Activated T-cell treated with anti-CD3 and anti-CD28 coated beads, Interleukin-2, amount 50 U/mL, for 24 hours (primary cell): ENCODE measurements at regions not wholly inside any gene's neighbourhood (a gene's known extent, or its start where the extent isn't known, plus 50 kb on each side); places are given as distances from the start of the nearest gene placed in this dataset.

ENCODE experiments used
- DNase-seq: peaks from one replicate; pipeline ENCODE4 v3.0.0-alpha.2; 2020
- H3K27ac Mint-ChIP-seq: 2 replicates; pipeline ENCODE4 v1.8.0; 2020; ENCODE audit warnings: mild to moderate bottlenecking, mixed read lengths
- H3K27me3 Mint-ChIP-seq: 2 replicates; pipeline ENCODE4 v1.8.0; 2020; ENCODE audit warnings: mixed read lengths
- H3K36me3 Mint-ChIP-seq: 2 replicates; pipeline ENCODE4 v1.8.0; 2020; ENCODE audit warnings: low read depth, mixed read lengths
- H3K4me1 Mint-ChIP-seq: 2 replicates; pipeline ENCODE4 v1.8.0; 2020; ENCODE audit warnings: low read depth, mixed read lengths
- H3K4me3 Mint-ChIP-seq: 2 replicates; pipeline ENCODE4 v1.8.0; 2020; ENCODE audit warnings: mild to moderate bottlenecking, moderate library complexity, mixed read lengths
- H3K9me3 Mint-ChIP-seq: 2 replicates; pipeline ENCODE4 v1.8.0; 2020; ENCODE audit warnings: mixed read lengths

DNA sequence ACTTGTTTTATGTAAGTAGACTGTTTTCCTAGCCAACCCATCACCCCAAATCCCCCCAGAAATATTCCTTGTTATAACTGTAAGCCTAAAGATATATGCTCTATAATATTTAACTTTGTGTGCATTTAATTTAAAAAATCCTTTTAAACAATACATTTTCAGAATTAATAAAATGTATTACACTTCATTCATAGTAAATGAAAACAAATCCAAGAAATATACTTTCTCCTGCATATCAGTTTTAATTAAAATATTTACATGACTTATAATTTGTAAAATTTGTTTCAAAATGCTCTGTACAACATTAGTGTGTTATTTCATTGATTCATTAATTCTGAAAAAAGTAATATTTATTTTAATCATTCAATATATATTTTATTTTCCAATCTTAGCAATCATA, 669.1 kb upstream of the PCDH20 start:
- H3K36me3 Mint-ChIP-seq: no peaks in the 10 kb centered on the region
- no peak overlapping the region for H3K4me3 Mint-ChIP-seq
- no peaks in the 10 kb centered on the region for H3K27me3 Mint-ChIP-seq
- no peak overlapping the region for H3K27ac Mint-ChIP-seq
- no peaks in the 10 kb centered on the region for H3K4me1 Mint-ChIP-seq
- no peaks in the 10 kb centered on the region for H3K9me3 Mint-ChIP-seq
- DNase-seq: no peak

DNA sequence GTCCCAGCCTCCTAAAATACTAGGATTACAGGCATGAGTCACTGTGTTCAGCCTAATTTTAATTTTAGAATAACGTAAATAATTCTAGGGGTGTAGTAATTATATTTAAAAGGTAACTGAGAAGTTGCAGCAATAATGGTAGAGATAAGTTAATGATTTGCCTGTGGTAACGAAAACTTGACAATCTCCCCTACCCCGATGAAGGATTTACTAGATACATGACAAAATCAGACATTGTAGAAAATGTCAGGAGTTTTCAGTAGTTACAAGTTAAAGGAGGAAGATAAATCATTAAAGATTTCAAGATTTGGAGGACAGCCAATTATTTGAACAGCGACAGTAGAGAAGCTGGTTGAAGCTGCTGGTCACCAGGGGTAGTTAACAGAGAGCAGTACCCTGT, 652.2 kb upstream of the PCDH20 start:
- no peak for DNase-seq
- Mint-ChIP-seq H3K4me1 (no peaks in the 10 kb centered on the region), H3K36me3 (no peaks in the 10 kb centered on the region), H3K27me3 (no peaks in the 10 kb centered on the region), H3K9me3 (peaks cover 16% of the 10 kb centered on the region), H3K27ac (no peak overlapping the region), H3K4me3 (no peak overlapping the region)

DNA sequence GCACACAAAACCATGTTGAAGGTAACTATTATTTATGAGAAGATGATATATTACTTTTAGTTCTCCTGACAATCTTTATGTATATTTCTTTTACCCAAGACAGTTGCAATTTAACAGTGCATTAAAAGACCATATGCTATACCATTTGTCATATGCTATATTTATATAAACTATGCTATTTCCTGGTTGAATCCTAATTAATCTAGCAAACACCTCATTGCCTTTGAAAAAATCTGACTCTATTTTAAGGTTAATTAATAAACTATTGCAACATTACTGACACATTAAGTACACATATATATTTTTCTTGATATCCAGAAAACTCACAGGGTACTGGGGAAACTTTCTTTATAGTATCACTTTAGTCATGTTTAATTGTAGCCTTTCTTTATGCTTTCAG, 649.4 kb upstream of the PCDH20 start:
- H3K9me3 Mint-ChIP-seq: peaks cover 12% of the 10 kb centered on the region
- H3K4me3 Mint-ChIP-seq: no peak overlapping the region
- DNase-seq: no peak

DNA sequence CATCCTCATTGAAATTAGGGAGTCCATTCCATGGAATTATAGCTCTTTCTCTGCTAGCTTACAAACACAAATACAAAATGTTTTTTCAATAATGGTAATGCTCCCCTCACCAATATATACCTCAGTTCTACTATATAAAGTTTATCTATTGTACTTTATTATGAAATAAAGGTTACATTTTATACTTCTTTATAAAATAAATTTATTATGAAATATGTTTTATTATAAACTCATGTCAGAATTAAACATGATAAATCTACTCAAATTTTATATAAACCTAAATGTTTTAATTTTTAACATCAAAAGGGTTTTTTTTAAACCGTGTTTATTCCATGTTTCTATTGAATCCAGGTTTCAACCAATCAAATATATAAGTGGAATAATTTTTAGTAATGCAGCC, 646.1 kb upstream of the PCDH20 start:
- Mint-ChIP-seq H3K27ac (no peak overlapping the region), H3K4me3 (no peak overlapping the region), H3K27me3 (no peaks in the 10 kb centered on the region), H3K4me1 (no peaks in the 10 kb centered on the region), H3K9me3 (peaks cover 8% of the 10 kb centered on the region), H3K36me3 (no peaks in the 10 kb centered on the region)
- DNase-seq: no peak

More for the DNA sequence above, 649.4 kb upstream of the PCDH20 start:
- no peaks in the 10 kb centered on the region for H3K4me1 Mint-ChIP-seq
- H3K27me3 Mint-ChIP-seq: no peaks in the 10 kb centered on the region
- H3K36me3 Mint-ChIP-seq: no peaks in the 10 kb centered on the region
- H3K27ac Mint-ChIP-seq: no peak overlapping the region

DNA sequence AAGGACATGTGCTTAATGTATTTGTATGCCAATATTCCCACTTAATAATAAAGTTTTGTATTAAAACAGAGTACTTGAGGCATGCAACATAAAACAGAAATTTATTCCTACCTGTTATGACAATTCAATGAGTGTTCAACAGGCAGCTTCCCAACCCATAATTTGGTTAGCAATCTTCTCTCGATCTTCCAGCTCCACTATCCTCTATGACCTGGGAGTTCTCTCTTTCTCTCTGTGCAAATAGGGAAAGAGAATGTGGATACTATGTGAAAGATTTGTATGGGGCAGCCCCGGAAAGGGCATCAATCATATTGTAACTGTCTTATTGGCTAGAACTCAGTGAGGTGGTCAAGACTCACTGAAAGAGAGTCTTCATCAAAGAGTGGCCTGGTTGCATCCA, 644.9 kb upstream of the PCDH20 start:
- Mint-ChIP-seq H3K4me1 (no peaks in the 10 kb centered on the region), H3K9me3 (peaks cover 8% of the 10 kb centered on the region), H3K4me3 (no peak overlapping the region), H3K27ac (no peak overlapping the region), H3K27me3 (no peaks in the 10 kb centered on the region), H3K36me3 (no peaks in the 10 kb centered on the region)
- no peak for DNase-seq

DNA sequence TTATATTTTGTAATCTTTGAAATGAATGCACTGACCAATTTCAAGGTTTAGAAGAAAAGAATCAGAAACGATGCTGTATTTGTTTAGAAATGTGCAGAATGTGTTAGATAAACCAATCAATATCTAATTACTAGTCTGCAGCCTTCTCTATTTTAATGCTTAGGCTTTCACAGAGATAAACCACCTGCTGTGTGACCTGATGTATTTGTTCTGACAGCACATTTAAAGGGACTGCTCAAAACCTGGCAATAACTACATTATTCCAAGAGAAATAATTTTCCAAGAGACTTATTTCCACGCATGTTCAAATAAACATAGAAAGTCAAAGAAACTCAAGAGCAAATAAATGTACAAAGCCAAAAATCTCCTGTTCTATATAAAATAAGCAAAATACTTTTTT, 641.6 kb upstream of the PCDH20 start:
- Mint-ChIP-seq H3K9me3 (peaks cover 8% of the 10 kb centered on the region), H3K4me1 (no peaks in the 10 kb centered on the region), H3K27me3 (no peaks in the 10 kb centered on the region), H3K27ac (no peak overlapping the region), H3K4me3 (no peak overlapping the region), H3K36me3 (no peaks in the 10 kb centered on the region)
- no peak for DNase-seq

DNA sequence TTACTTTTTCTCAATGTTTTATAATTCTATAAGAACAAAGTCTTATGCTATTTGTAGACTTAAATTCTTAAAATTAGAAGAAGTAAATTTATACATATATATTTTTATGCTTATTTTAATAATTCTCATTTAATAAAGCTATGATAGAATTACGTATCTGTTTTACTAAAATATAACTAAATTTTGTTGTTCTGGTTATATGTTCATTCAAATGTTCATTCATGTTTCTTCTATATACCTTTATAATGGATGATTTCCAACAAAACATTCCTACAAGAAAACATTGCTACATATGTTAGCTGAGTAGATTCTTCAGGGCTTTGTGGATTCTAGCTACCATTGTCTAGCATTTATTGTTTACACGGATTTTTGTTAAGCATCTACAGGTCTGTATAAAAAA, 634.3 kb upstream of the PCDH20 start:
- H3K4me3 Mint-ChIP-seq: no peak overlapping the region
- no peak for DNase-seq
- peaks cover 11% of the 10 kb centered on the region for H3K9me3 Mint-ChIP-seq
- H3K4me1 Mint-ChIP-seq: no peaks in the 10 kb centered on the region
- H3K27me3 Mint-ChIP-seq: no peaks in the 10 kb centered on the region
- H3K36me3 Mint-ChIP-seq: no peaks in the 10 kb centered on the region
- H3K27ac Mint-ChIP-seq: no peak overlapping the region

DNA sequence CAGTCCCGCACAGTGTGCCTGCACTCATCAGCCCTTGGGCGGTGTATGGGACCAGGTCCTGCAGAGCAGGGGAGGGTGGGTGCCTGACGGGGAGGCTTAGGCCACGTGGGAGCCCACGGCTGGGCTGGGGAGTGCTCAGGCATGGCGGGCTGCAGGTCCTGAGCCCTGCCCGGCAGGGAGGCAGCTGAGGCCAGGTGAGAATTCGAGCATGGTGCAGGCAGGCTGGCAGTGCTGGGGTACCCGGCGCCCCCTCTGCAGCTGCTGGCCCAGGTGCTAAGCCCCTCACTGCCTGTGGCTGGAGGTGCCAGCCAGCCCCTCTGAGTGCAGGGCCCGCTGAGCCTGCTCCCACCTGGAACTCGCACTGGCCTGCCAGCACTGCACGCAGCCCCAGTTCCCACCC, 630.9 kb upstream of the PCDH20 start:
- H3K27ac Mint-ChIP-seq: no peak overlapping the region
- no peaks in the 10 kb centered on the region for H3K36me3 Mint-ChIP-seq
- H3K9me3 Mint-ChIP-seq: peaks cover 7% of the 10 kb centered on the region
- no peak for DNase-seq
- H3K27me3 Mint-ChIP-seq: no peaks in the 10 kb centered on the region
- no peaks in the 10 kb centered on the region for H3K4me1 Mint-ChIP-seq
- no peak overlapping the region for H3K4me3 Mint-ChIP-seq

DNA sequence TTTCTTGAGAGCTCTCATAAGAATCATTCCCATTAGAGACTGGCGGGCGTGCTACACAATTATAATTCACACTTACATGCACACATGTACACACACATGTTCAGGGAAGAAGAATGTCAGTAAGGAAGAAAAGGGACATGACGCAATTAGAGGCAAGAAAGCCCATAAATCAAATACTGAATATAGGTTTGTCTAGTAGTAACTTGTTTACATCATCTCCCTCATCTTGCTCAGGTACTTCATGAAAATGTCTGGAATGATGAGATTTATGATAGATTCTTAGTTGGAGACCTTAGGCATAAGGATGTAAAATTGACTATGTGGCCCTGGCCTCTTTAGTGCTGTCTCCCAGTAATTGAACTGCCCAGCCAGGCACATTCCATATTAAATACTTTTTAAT, 628.0 kb upstream of the PCDH20 start:
- no peaks in the 10 kb centered on the region for H3K27me3 Mint-ChIP-seq

DNA sequence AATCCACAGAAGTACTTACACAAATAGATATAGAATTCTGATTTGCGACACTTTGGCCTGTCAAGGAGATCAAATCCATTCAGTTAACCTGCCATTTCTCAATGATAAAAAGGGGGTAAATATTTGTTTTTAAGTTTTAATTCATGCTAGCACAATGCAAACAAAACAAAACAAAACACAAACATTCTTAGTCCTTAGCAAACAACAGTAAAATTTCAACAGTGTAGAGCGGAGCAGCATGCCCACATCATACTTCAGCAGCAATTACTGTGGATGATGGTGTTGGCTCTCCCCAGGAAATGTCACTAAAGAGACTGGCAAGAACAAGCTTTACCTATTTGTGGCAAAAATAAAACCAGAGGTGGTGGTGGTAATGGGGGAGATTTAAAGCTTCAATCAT, 625.2 kb upstream of the PCDH20 start:
- no peak for DNase-seq
- no peaks in the 10 kb centered on the region for H3K36me3 Mint-ChIP-seq
- H3K4me1 Mint-ChIP-seq: no peaks in the 10 kb centered on the region
- H3K27me3 Mint-ChIP-seq: no peaks in the 10 kb centered on the region
- no peak overlapping the region for H3K27ac Mint-ChIP-seq
- H3K9me3 Mint-ChIP-seq: peaks cover 4% of the 10 kb centered on the region
- no peak overlapping the region for H3K4me3 Mint-ChIP-seq

More for the DNA sequence above, 628.0 kb upstream of the PCDH20 start:
- no peaks in the 10 kb centered on the region for H3K4me1 Mint-ChIP-seq
- DNase-seq: no peak
- no peak overlapping the region for H3K27ac Mint-ChIP-seq
- peaks cover 4% of the 10 kb centered on the region for H3K9me3 Mint-ChIP-seq
- no peak overlapping the region for H3K4me3 Mint-ChIP-seq
- no peaks in the 10 kb centered on the region for H3K36me3 Mint-ChIP-seq

DNA sequence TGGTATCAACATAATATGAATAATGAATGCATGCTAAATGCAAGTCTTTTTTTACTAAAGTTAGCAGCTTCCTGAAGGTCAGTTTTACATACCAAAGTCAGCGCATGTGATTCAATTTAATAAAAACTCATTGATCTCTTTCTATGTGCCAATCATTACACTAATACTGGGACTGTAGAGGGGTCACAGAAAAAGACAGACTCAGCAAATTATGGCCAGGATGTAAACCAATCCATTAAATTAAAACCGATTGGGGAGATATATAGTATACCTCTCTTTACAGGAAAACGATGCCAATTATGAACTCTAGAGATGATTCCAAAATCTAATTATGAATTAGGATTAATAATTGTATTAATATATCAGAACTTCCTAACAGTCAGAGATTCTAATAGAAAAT, 624.4 kb upstream of the PCDH20 start:
- Mint-ChIP-seq H3K36me3 (no peaks in the 10 kb centered on the region), H3K4me3 (no peak overlapping the region), H3K9me3 (no peaks in the 10 kb centered on the region), H3K27ac (no peak overlapping the region), H3K4me1 (no peaks in the 10 kb centered on the region), H3K27me3 (no peaks in the 10 kb centered on the region)
- no peak for DNase-seq

DNA sequence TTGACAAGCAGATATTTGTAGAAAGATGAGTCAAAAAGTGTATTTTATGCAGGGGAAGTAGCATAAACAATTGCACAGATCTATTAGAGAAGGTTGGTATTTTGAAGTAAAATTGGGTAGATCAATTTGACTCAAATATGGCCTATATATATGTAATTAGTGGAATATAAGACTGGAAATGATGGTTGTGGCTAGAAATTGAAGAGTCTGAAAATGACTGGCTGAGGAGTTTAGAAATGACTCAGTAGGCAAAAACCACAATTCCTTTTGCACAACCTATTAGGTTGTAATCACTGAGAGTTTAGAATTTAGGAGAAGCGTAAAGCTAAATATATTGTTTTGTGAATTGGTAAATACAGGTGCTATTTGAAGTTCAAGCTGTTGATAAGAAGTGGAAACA, 622.6 kb upstream of the PCDH20 start:
- Mint-ChIP-seq H3K27me3 (no peaks in the 10 kb centered on the region), H3K4me1 (no peaks in the 10 kb centered on the region), H3K4me3 (no peak overlapping the region), H3K36me3 (no peaks in the 10 kb centered on the region), H3K27ac (no peak overlapping the region), H3K9me3 (peaks cover 5% of the 10 kb centered on the region)
- no peak for DNase-seq

DNA sequence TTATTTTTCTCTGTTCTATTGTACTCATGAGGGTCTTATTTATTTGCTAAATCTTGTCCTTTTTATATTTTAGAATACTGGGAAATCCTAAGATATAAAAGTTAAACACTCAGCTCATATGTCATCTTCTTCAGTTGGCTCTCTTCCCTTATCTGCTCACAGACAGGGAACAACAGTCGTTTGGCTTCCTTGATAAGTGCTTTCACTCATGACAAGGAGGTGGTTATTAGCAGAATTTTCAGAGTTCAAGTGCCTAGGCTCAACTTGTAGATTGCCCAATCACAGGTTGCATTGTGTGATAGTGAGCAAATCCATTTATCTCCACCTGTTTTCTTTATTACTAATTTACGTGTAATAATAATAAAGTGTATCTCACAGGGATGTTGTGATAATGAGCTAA, 620.3 kb upstream of the PCDH20 start:
- H3K36me3 Mint-ChIP-seq: no peaks in the 10 kb centered on the region
- H3K27me3 Mint-ChIP-seq: no peaks in the 10 kb centered on the region
- H3K4me3 Mint-ChIP-seq: no peak overlapping the region

DNA sequence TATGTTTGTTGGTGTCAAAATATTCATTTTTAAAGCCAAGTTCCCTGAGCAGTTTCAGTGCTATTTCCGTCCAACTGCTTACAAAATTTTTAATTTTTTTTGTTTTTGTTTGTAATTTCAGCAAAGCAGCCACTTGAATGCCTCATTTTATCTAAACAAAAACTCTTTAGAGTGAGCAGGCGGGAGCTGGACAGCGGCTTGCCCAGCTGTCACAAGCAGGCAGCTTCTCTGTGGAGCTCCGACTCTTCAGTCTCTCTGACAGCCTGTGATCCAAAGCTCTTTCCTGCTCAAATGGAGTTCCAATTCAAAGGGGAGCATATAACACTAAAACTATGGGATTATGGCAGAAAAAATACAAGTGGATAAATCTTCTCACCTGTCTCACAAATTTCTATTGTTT, 618.3 kb upstream of the PCDH20 start:
- DNase-seq: no peak
- Mint-ChIP-seq H3K9me3 (peaks cover 11% of the 10 kb centered on the region), H3K36me3 (no peaks in the 10 kb centered on the region), H3K27me3 (no peaks in the 10 kb centered on the region), H3K4me3 (no peak overlapping the region), H3K4me1 (no peaks in the 10 kb centered on the region), H3K27ac (no peak overlapping the region)

More for the DNA sequence above, 620.3 kb upstream of the PCDH20 start:
- no peaks in the 10 kb centered on the region for H3K4me1 Mint-ChIP-seq
- no peak for DNase-seq
- H3K9me3 Mint-ChIP-seq: peaks cover 8% of the 10 kb centered on the region
- H3K27ac Mint-ChIP-seq: no peak overlapping the region

DNA sequence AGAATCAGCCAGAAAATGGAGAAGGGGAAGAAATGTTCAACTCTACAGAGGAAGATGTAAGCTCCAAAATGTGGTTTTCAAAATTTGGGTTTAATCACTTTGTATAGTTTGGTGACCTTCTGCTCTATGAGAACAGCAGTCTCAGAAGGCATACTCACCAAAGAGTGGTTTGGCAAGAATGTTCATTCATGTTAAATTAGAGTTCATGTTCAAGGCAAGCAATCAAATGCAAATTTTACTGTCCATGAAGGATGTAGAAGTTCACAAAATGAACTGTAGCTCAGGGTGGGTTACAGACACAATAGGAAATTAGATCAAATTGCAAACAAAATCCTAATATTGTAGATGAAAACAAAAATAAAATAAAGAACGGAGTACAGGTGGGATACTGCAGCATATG, 606.7 kb upstream of the PCDH20 start:
- no peak overlapping the region for H3K27ac Mint-ChIP-seq
- H3K36me3 Mint-ChIP-seq: no peaks in the 10 kb centered on the region
- peaks cover 3% of the 10 kb centered on the region for H3K9me3 Mint-ChIP-seq
- H3K4me1 Mint-ChIP-seq: no peaks in the 10 kb centered on the region
- H3K4me3 Mint-ChIP-seq: no peak overlapping the region
- H3K27me3 Mint-ChIP-seq: no peaks in the 10 kb centered on the region
- DNase-seq: no peak

DNA sequence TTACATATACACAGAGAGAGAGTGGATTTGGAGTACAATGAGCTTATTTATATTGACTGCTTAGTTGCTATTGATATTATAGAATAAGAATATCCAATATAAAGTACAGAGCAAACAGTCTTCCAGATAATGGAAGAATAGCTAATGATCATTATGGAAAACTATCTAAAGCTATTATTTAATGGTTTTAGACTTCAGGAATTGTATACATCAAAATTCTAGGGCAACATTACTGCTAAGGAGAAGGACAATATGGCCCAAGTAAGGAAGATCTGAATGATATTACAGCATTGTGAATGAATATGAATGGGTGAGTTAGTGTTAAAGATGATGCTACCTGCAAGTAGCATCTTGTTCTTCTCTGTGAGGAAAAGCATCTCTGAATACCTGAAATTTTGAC, 604.2 kb upstream of the PCDH20 start:
- Mint-ChIP-seq H3K4me3 (no peak overlapping the region), H3K9me3 (peaks cover 2% of the 10 kb centered on the region), H3K27ac (no peak overlapping the region), H3K4me1 (no peaks in the 10 kb centered on the region), H3K27me3 (no peaks in the 10 kb centered on the region), H3K36me3 (no peaks in the 10 kb centered on the region)
- DNase-seq: no peak
